Loucy (cell line): ENCODE measurements at regions not wholly inside any gene's neighbourhood (a gene's known extent, or its start where the extent isn't known, plus 50 kb on each side); places are given as distances from the start of the nearest gene placed in this dataset.

ENCODE experiments used
- H2AFZ ChIP-seq: fragments of 200-600 bp; sonication (generic); 2 replicates; pipeline ENCODE4 v1.6.0; 2016; ENCODE audit warnings: antibody characterized with exemption, mild to moderate bottlenecking, low read length, moderate library complexity
- H3F3A ChIP-seq: fragments of 200-600 bp; 2 replicates; pipeline ENCODE4 v1.6.0; 2016; ENCODE audit warnings: antibody characterized with exemption, low read depth, mild to moderate bottlenecking
- H3K27me3 ChIP-seq: fragments of 200-600 bp; sonication (generic); 2 replicates; pipeline ENCODE4 v1.6.1; 2014; ENCODE audit warnings: low read length, mild to moderate bottlenecking; ENCODE audit not compliant: insufficient read depth, poor library complexity, severe bottlenecking
- H3K36me3 ChIP-seq: fragments of 200-600 bp; sonication (generic); 2 replicates; pipeline ENCODE4 v1.6.1; 2016; ENCODE audit warnings: low read length; ENCODE audit not compliant: insufficient read depth
- H3K4me1 ChIP-seq: fragments of 200-600 bp; sonication (generic); 2 replicates; pipeline ENCODE4 v1.5.1; 2014; ENCODE audit warnings: low read length, mild to moderate bottlenecking; ENCODE audit not compliant: insufficient read depth, poor library complexity, severe bottlenecking
- H3K4me2 ChIP-seq: fragments of 200-600 bp; sonication (generic); 2 replicates; pipeline ENCODE4 v1.6.0; 2014; ENCODE audit warnings: antibody characterized with exemption, low read length, low read depth, mild to moderate bottlenecking; ENCODE audit not compliant: poor library complexity, severe bottlenecking
- H3K4me3 ChIP-seq: fragments of 200-600 bp; sonication (generic); 2 replicates; pipeline ENCODE4 v1.5.1; 2014; ENCODE audit warnings: low read length, mild to moderate bottlenecking, mixed read lengths; ENCODE audit not compliant: poor library complexity, severe bottlenecking
- H3K79me2 ChIP-seq: fragments of 200-600 bp; sonication (generic); 2 replicates; pipeline ENCODE4 v1.6.1; 2014; ENCODE audit warnings: low read length; ENCODE audit not compliant: insufficient read depth
- H3K9ac ChIP-seq: fragments of 200-600 bp; sonication (generic); 2 replicates; pipeline ENCODE4 v1.6.0; 2014; ENCODE audit warnings: mild to moderate bottlenecking, low read depth, low read length, moderate library complexity; ENCODE audit not compliant: poor library complexity, severe bottlenecking
- H3K9me2 ChIP-seq: fragments of 200-600 bp; sonication (generic); replicated peaks from 2 replicates; pipeline ENCODE4 v1.6.1; 2016; ENCODE audit warnings: low read depth, low read length, mixed read lengths
- H3K9me3 ChIP-seq: fragments of 200-600 bp; sonication (generic); 2 replicates; pipeline ENCODE4 v1.6.1; 2014; ENCODE audit warnings: mild to moderate bottlenecking, antibody characterized with exemption, low read length, low read depth; ENCODE audit not compliant: insufficient read depth
- H4K20me1 ChIP-seq: fragments of 200-600 bp; sonication (generic); 2 replicates; pipeline ENCODE4 v1.6.0; 2014; ENCODE audit warnings: antibody characterized with exemption, low read length, mild to moderate bottlenecking; ENCODE audit not compliant: insufficient read depth, poor library complexity, severe bottlenecking
- CTCF ChIP-seq: fragments of 200-600 bp; sonication (generic); conservative IDR thresholded peaks from 2 replicates; pipeline ENCODE4 v1.5.1; 2014; ENCODE audit warnings: mild to moderate bottlenecking, antibody characterized with exemption, low read length
- EZH2phosphoT487 ChIP-seq: fragments of 200-600 bp; IDR thresholded peaks from 2 replicates; pipeline ENCODE4 v1.6.1; 2018; ENCODE audit warnings: antibody characterized with exemption, mild to moderate bottlenecking, moderate library complexity, borderline replicate concordance

GRCh38 chr13:31072041-31072440 is 89.7 kb downstream of the HSPH1 start:
- Histone ChIP-seq H3K27me3 (no peaks in the 10 kb centered on the region), H3K9ac (no peak overlapping the region), H3K4me1 (no peaks in the 10 kb centered on the region), H3K4me3 (no peak overlapping the region), H3K36me3 (no peaks in the 10 kb centered on the region), H2AFZ (no peak overlapping the region), H3K9me3 (no peaks in the 10 kb centered on the region), H3F3A (no peaks in the 10 kb centered on the region), H3K79me2 (no peaks in the 10 kb centered on the region), H3K4me2 (no peak overlapping the region), H3K9me2 (no peaks in the 10 kb centered on the region), H4K20me1 (no peaks in the 10 kb centered on the region)
- TF ChIP-seq CTCF (no peak), EZH2phosphoT487 (no peak)

GRCh38 chr13:31069808-31070534 is 91.7 kb downstream of the HSPH1 start:
- Histone ChIP-seq H3K4me1 (no peaks in the 10 kb centered on the region), H4K20me1 (no peaks in the 10 kb centered on the region), H3K9me3 (no peaks in the 10 kb centered on the region), H3K9me2 (no peaks in the 10 kb centered on the region), H3F3A (no peaks in the 10 kb centered on the region), H3K36me3 (no peaks in the 10 kb centered on the region), H3K27me3 (no peaks in the 10 kb centered on the region), H2AFZ (no peak overlapping the region), H3K4me3 (no peak overlapping the region), H3K9ac (no peak overlapping the region), H3K4me2 (no peak overlapping the region), H3K79me2 (no peaks in the 10 kb centered on the region)
- no peak for TF ChIP-seq CTCF
- no peak for TF ChIP-seq EZH2phosphoT487

- no peak for TF ChIP-seq EZH2phosphoT487
- no peak for TF ChIP-seq CTCF
- Histone ChIP-seq H3K9me3 (no peaks in the 10 kb centered on the region), H3K27me3 (no peaks in the 10 kb centered on the region), H3K79me2 (no peaks in the 10 kb centered on the region), H3F3A (no peaks in the 10 kb centered on the region), H4K20me1 (no peaks in the 10 kb centered on the region), H3K4me3 (no peak overlapping the region), H3K4me2 (no peak overlapping the region), H3K9ac (no peak overlapping the region), H3K36me3 (no peaks in the 10 kb centered on the region), H2AFZ (no peak overlapping the region), H3K9me2 (no peaks in the 10 kb centered on the region), H3K4me1 (no peaks in the 10 kb centered on the region)
Measured at GRCh38 chr13:31068119-31068423, 93.6 kb downstream of the HSPH1 start.
